ENCODE measurements at regions not wholly inside any gene's neighbourhood (a gene's known extent, or its start where the extent isn't known, plus 50 kb on each side); places are given as distances from the start of the nearest gene placed in this dataset.

DNA sequence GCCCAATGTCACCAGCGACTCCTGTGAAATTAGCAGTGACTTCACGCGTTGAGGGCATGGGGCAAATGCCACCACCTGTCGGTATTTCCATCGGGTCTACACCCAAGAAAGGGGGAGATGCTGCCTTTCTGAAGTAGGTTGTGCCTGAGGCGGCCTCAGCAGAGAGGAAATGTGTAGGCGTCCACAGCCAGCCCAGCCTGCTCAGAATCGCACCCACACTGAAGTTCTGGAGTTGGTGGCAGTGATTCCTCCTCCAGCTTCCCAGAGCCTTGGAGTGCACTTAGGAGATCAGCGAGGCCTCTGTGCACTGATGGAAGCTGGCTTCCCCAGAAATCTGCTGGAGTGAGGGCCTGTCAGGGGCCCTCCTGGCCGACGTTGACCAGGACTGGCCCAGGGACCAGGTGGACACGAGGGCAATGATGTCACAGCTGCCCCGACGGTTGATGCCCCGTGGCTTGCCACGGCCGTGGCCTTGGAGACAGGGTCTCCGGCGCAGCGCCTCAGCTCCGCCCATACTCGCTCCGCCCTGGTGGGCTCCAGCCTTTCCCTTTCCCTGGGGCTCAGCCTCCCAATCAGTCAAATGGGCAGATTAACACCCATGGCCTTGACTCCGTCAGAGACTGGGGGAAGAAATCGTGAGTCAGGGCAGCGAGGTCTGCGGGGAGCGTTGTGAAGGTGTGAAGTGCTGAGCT is 484.8 kb downstream of the PREX1 start:
- TF ChIP-seq, protein P1, sequence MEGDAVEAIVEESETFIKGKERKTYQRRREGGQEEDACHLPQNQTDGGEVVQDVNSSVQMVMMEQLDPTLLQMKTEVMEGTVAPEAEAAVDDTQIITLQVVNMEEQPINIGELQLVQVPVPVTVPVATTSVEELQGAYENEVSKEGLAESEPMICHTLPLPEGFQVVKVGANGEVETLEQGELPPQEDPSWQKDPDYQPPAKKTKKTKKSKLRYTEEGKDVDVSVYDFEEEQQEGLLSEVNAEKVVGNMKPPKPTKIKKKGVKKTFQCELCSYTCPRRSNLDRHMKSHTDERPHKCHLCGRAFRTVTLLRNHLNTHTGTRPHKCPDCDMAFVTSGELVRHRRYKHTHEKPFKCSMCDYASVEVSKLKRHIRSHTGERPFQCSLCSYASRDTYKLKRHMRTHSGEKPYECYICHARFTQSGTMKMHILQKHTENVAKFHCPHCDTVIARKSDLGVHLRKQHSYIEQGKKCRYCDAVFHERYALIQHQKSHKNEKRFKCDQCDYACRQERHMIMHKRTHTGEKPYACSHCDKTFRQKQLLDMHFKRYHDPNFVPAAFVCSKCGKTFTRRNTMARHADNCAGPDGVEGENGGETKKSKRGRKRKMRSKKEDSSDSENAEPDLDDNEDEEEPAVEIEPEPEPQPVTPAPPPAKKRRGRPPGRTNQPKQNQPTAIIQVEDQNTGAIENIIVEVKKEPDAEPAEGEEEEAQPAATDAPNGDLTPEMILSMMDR (IDR thresholded peaks at IDR 0.05), result no peak
- TF ChIP-seq POLR2AphosphoS5 (IDR thresholded peaks at IDR 0.05; ENCODE audit: insufficient read depth in 1 of 2, low read depth in 1 of 2), result no peak
